Sigmoid colon (tissue), 4 donors: ENCODE measurements at regions not wholly inside any gene's neighbourhood (a gene's known extent, or its start where the extent isn't known, plus 50 kb on each side); places are given as distances from the start of the nearest gene placed in this dataset.

Source experiments
- CTCF ChIP-seq, 4 experiments: fragments of 450-650 bp in 3 of 4; fragments of 200-600 bp in 1 of 4; IDR thresholded peaks; one replicate each; pipeline ENCODE4 v1.5.1; 2016 to 2019; ENCODE audit warnings: antibody characterized with exemption in 4 of 4, mild to moderate bottlenecking in 3 of 4, moderate library complexity in 2 of 4
- EP300 ChIP-seq, 4 donors: sonication (generic); formaldehyde crosslinking; IDR thresholded peaks; one replicate each; pipeline ENCODE4 v1.6.1; 2017; ENCODE audit warnings: antibody characterized with exemption in 4 of 4

- TF ChIP-seq CTCF (IDR thresholded peaks at IDR 0.05) (no peak), EP300 (IDR thresholded peaks at IDR 0.05) (no peak)
Observed at GRCh38 chr15:70582143-70582945, 181.0 kb downstream of the UACA start.
